IMR-90 (cell line): ENCODE measurements at regions not wholly inside any gene's neighbourhood (a gene's known extent, or its start where the extent isn't known, plus 50 kb on each side); places are given as distances from the start of the nearest gene placed in this dataset.

Experiments
- CEBPB ChIP-seq: IDR thresholded peaks from 2 replicates; pipeline ENCODE4 v1.6.1; 2012; ENCODE audit warnings: low read depth, low read length, improper control_type of control experiment
- RCOR1 ChIP-seq: IDR thresholded peaks from 2 replicates; pipeline ENCODE4 v1.6.1; 2012; ENCODE audit warnings: mild to moderate bottlenecking, low read length, improper control_type of control experiment; ENCODE audit not compliant: insufficient replicate concordance
- TF ChIP-seq, protein P1 (sequence below): conservative IDR thresholded peaks from 2 replicates; pipeline ENCODE4 v1.5.1; 2012; ENCODE audit warnings: mild to moderate bottlenecking, low read depth, low read length, improper control_type of control experiment

DNA sequence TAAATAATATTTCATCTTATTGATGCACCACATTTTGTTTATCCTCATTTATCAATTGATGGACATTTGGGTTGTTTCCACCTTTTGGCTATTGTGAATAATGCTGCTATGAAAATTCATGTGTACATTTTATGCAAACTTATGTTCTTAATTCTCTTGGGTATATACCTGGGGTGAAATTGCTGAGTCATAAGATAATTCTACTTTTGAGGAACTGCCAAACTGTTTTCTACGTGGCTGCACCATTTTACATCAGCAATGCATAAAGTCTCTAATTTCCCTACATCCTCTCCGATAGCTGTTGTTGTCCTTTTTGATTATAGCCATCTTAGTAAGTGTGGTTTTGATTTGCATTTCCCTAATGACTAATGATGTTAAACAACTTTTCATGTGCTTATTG lies 116.5 kb upstream of the DLX2 start:
- TF ChIP-seq, protein P1, sequence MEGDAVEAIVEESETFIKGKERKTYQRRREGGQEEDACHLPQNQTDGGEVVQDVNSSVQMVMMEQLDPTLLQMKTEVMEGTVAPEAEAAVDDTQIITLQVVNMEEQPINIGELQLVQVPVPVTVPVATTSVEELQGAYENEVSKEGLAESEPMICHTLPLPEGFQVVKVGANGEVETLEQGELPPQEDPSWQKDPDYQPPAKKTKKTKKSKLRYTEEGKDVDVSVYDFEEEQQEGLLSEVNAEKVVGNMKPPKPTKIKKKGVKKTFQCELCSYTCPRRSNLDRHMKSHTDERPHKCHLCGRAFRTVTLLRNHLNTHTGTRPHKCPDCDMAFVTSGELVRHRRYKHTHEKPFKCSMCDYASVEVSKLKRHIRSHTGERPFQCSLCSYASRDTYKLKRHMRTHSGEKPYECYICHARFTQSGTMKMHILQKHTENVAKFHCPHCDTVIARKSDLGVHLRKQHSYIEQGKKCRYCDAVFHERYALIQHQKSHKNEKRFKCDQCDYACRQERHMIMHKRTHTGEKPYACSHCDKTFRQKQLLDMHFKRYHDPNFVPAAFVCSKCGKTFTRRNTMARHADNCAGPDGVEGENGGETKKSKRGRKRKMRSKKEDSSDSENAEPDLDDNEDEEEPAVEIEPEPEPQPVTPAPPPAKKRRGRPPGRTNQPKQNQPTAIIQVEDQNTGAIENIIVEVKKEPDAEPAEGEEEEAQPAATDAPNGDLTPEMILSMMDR = no peak
- TF ChIP-seq CEBPB = no peak
- TF ChIP-seq RCOR1 = no peak
